ENCODE measurements at regions not wholly inside any gene's neighbourhood (a gene's known extent, or its start where the extent isn't known, plus 50 kb on each side); places are given as distances from the start of the nearest gene placed in this dataset.

DNA sequence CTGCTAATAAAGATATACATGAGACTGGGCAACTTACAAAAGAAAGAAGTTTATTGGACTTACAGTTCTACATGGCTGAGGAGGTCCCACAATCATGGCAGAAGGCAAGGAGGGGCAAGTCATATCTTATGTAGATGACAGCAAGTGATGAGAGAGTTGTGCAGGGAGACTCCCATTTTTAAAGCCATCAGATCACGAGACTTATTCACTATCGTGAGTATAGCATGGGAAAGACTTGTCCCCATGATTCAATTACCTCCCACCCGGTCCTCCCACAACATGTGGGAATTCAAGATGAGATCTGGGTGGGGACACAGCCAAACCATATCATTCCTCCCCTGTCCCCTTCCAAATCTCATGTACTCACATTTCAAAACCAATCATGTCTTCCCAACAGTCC, 50.9 kb upstream of the GRID2 start:
- WGBS: 97% methylated on average over 3 of the region's 3 CpGs
- Histone ChIP-seq H3K9me3 (ENCODE audit: control insufficient read depth in 2 of 2, insufficient read depth in 1 of 2, low read length in 1 of 2) (peaks cover 0 to 23% of the 10 kb centered on the region in 2 donors), H3K4me3 (ENCODE audit: low read length in 2 of 2) (no peak overlapping the region), H3K27ac (ENCODE audit: low read depth in 1 of 2, low read length in 1 of 2) (no peak overlapping the region), H3K4me1 (ENCODE audit: control insufficient read depth in 2 of 2, insufficient read depth in 2 of 2, low read length in 2 of 2) (no peaks in the 10 kb centered on the region), H3K36me3 (ENCODE audit: control insufficient read depth in 2 of 2, insufficient read depth in 2 of 2, low read length in 1 of 2) (no peaks in the 10 kb centered on the region), H3K27me3 (ENCODE audit: control insufficient read depth in 2 of 2, insufficient read depth in 1 of 2, low read length in 1 of 2) (no peaks in the 10 kb centered on the region)
- DNase-seq (ENCODE audit: low read depth in 6 of 9, low spot score in 9 of 9): no peak

DNA sequence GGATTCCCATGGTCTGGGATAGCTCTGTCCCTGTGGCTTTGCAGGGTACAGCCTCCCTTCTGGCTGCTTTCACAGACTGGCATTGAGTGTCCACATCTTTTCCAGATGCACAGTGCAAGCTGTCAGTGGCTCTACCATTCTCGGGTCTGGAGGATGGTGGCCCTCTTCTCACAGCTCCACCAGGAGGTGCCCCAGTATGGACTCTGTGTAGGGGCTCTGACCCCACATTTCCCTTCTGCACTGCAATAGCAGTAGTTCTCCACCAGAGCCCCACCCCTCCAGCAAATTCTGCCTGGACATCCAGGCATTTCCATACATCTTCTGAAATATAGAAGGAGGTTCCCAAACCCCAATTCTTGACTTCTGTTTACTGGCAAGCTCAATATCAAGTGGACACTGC, 50.2 kb upstream of the GRID2 start:
- no peak for DNase-seq (ENCODE audit: low read depth in 6 of 9, low spot score in 9 of 9)
- H3K36me3 ChIP-seq (ENCODE audit: control insufficient read depth in 2 of 2, insufficient read depth in 2 of 2, low read length in 1 of 2): no peaks in the 10 kb centered on the region
- no peaks in the 10 kb centered on the region for H3K4me1 ChIP-seq (ENCODE audit: control insufficient read depth in 2 of 2, insufficient read depth in 2 of 2, low read length in 2 of 2)
- H3K4me3 ChIP-seq (ENCODE audit: low read length in 2 of 2): no peak overlapping the region
- no peak overlapping the region for H3K27ac ChIP-seq (ENCODE audit: low read depth in 1 of 2, low read length in 1 of 2)
- no peaks in the 10 kb centered on the region for H3K27me3 ChIP-seq (ENCODE audit: control insufficient read depth in 2 of 2, insufficient read depth in 1 of 2, low read length in 1 of 2)
- WGBS: 89% methylated on average over 1 of the region's 1 CpG
- H3K9me3 ChIP-seq (ENCODE audit: control insufficient read depth in 2 of 2, insufficient read depth in 1 of 2, low read length in 1 of 2): peaks cover 0 to 23% of the 10 kb centered on the region in 2 donors
